ENCODE measurements at regions not wholly inside any gene's neighbourhood (a gene's known extent, or its start where the extent isn't known, plus 50 kb on each side); places are given as distances from the start of the nearest gene placed in this dataset.

- peaks cover 8% of the 10 kb centered on the region for H3K4me1 Mint-ChIP-seq (ENCODE audit: low read depth, unreplicated experiment)
- H3K27me3 Mint-ChIP-seq (ENCODE audit: unreplicated experiment) = no peaks in the 10 kb centered on the region
- H3K9me3 Mint-ChIP-seq (ENCODE audit: unreplicated experiment) = peaks cover 2% of the 10 kb centered on the region
- TF ChIP-seq, protein P1, sequence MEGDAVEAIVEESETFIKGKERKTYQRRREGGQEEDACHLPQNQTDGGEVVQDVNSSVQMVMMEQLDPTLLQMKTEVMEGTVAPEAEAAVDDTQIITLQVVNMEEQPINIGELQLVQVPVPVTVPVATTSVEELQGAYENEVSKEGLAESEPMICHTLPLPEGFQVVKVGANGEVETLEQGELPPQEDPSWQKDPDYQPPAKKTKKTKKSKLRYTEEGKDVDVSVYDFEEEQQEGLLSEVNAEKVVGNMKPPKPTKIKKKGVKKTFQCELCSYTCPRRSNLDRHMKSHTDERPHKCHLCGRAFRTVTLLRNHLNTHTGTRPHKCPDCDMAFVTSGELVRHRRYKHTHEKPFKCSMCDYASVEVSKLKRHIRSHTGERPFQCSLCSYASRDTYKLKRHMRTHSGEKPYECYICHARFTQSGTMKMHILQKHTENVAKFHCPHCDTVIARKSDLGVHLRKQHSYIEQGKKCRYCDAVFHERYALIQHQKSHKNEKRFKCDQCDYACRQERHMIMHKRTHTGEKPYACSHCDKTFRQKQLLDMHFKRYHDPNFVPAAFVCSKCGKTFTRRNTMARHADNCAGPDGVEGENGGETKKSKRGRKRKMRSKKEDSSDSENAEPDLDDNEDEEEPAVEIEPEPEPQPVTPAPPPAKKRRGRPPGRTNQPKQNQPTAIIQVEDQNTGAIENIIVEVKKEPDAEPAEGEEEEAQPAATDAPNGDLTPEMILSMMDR (IDR thresholded peaks at IDR 0.05; ENCODE audit: partially characterized antibody, unreplicated experiment) = no peak
- no peak for DNase-seq
- no peaks in the 10 kb centered on the region for H3K36me3 Mint-ChIP-seq (ENCODE audit: unreplicated experiment)
- H3K27ac Mint-ChIP-seq (ENCODE audit: unreplicated experiment) = no peak overlapping the region
- H3K4me3 Mint-ChIP-seq (ENCODE audit: unreplicated experiment) = no peak overlapping the region
Measured at GRCh38 chr12:41979574-41979973, 165.1 kb downstream of the GXYLT1 start.

GRCh38 chr12:41972598-41972997, 172.1 kb downstream of the GXYLT1 start:
- Mint-ChIP-seq H3K27me3 (ENCODE audit: unreplicated experiment) (no peaks in the 10 kb centered on the region), H3K9me3 (ENCODE audit: unreplicated experiment) (no peaks in the 10 kb centered on the region), H3K27ac (ENCODE audit: unreplicated experiment) (no peak overlapping the region), H3K4me3 (ENCODE audit: unreplicated experiment) (no peak overlapping the region), H3K4me1 (ENCODE audit: low read depth, unreplicated experiment) (peaks cover 11% of the 10 kb centered on the region), H3K36me3 (ENCODE audit: unreplicated experiment) (no peaks in the 10 kb centered on the region)
- DNase-seq = no peak
- TF ChIP-seq, protein P1 (IDR thresholded peaks at IDR 0.05; ENCODE audit: partially characterized antibody, unreplicated experiment) = no peak

- Mint-ChIP-seq H3K9me3 (ENCODE audit: unreplicated experiment) (no peaks in the 10 kb centered on the region), H3K27ac (ENCODE audit: unreplicated experiment) (no peak overlapping the region), H3K36me3 (ENCODE audit: unreplicated experiment) (no peaks in the 10 kb centered on the region), H3K4me1 (ENCODE audit: low read depth, unreplicated experiment) (peaks cover 12% of the 10 kb centered on the region), H3K27me3 (ENCODE audit: unreplicated experiment) (no peaks in the 10 kb centered on the region), H3K4me3 (ENCODE audit: unreplicated experiment) (no peak overlapping the region)
- TF ChIP-seq, protein P1 (IDR thresholded peaks at IDR 0.05; ENCODE audit: partially characterized antibody, unreplicated experiment) = no peak
- DNase-seq = no peak
Measured at GRCh38 chr12:41972196-41972595, 172.5 kb downstream of the GXYLT1 start.

DNA sequence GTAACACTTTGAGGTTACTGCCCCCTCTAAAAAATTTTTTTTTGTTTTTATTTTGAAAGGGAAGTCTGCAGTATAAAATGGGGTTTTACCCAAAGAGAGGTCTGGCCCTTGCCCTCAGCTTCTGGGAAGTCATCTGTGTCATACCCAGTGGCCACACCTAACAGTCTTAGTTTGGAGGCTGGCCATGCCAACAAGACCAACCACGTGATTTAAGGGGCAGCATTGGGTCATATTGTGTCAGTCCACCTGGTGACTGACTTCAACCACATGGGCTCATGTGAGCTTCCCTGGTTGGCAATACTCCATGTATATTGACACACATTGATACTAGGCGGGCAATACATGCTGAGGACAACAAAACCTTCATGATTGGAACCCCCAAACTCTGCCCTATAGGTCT, 173.9 kb downstream of the GXYLT1 start:
- no peak overlapping the region for H3K4me3 Mint-ChIP-seq (ENCODE audit: unreplicated experiment)
- TF ChIP-seq, protein P1 (IDR thresholded peaks at IDR 0.05; ENCODE audit: partially characterized antibody, unreplicated experiment) = no peak
- DNase-seq = no peak
- H3K9me3 Mint-ChIP-seq (ENCODE audit: unreplicated experiment) = no peaks in the 10 kb centered on the region
- no peaks in the 10 kb centered on the region for H3K27me3 Mint-ChIP-seq (ENCODE audit: unreplicated experiment)
- no peaks in the 10 kb centered on the region for H3K36me3 Mint-ChIP-seq (ENCODE audit: unreplicated experiment)
- H3K27ac Mint-ChIP-seq (ENCODE audit: unreplicated experiment) = no peak overlapping the region
- H3K4me1 Mint-ChIP-seq (ENCODE audit: low read depth, unreplicated experiment) = peaks cover 13% of the 10 kb centered on the region

GRCh38 chr12:41968599-41968998, 176.1 kb downstream of the GXYLT1 start:
- Mint-ChIP-seq H3K9me3 (ENCODE audit: unreplicated experiment) (no peaks in the 10 kb centered on the region), H3K36me3 (ENCODE audit: unreplicated experiment) (no peaks in the 10 kb centered on the region), H3K27me3 (ENCODE audit: unreplicated experiment) (no peaks in the 10 kb centered on the region), H3K4me3 (ENCODE audit: unreplicated experiment) (no peak overlapping the region), H3K27ac (ENCODE audit: unreplicated experiment) (no peak overlapping the region), H3K4me1 (ENCODE audit: low read depth, unreplicated experiment) (peaks cover 16% of the 10 kb centered on the region)
- DNase-seq = no peak
- TF ChIP-seq, protein P1 (IDR thresholded peaks at IDR 0.05; ENCODE audit: partially characterized antibody, unreplicated experiment) = no peak

Measured in glutamatergic neuron (in vitro differentiated cells).